ENCODE measurements at regions not wholly inside any gene's neighbourhood (a gene's known extent, or its start where the extent isn't known, plus 50 kb on each side); places are given as distances from the start of the nearest gene placed in this dataset.

DNA sequence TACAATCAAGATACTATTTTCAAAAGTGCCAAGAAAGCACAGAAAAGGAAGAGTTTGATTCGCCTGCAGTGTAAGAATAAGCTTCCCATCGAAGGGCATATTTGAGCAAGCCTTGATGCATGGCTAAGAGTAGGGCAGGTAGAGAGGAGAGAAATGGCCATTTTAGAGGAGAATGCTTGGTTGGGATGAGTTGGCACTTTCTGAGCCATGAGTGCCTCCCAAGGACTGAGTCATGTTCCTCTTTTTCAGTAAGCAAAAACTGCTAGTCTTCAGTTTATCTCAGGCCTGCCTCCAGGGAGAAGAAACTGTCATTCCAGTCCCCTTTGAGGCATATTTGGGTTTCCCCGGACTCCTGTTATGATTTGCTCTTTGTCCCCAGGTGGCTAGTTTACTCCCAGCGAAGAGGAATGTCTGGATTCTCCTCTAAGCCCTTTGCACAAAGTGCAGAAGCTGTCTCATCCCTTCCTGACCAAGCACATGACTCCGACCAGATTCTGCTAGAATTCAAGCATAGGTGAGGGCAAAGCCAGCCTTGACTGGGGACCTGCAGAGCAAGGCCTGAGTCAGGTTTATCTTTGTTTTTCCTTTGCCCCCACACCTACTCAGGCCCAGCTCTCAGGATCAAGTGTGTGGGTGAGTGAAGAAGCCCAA, 115.2 kb downstream of the TTC32 start:
- Histone ChIP-seq H3K4me1 (no peaks in the 10 kb centered on the region), H3K9me3 (no peaks in the 10 kb centered on the region), H3K36me3 (no peaks in the 10 kb centered on the region), H3K27me3 (no peaks in the 10 kb centered on the region), H3K27ac (no peak overlapping the region), H3K4me3 (no peak overlapping the region)
- 73% methylated on average over 5 of the region's 5 CpGs for WGBS (ENCODE audit: insufficient coverage, low coverage, low lambda C conversion rate, missing lambda C conversion rate)
- peak in 3 of 4 donors; percentile 26 to 54 (median 41) for ATAC-seq
- TF ChIP-seq POLR2A (IDR thresholded peaks at IDR 0.05), result no peak
- TF ChIP-seq, protein P1, sequence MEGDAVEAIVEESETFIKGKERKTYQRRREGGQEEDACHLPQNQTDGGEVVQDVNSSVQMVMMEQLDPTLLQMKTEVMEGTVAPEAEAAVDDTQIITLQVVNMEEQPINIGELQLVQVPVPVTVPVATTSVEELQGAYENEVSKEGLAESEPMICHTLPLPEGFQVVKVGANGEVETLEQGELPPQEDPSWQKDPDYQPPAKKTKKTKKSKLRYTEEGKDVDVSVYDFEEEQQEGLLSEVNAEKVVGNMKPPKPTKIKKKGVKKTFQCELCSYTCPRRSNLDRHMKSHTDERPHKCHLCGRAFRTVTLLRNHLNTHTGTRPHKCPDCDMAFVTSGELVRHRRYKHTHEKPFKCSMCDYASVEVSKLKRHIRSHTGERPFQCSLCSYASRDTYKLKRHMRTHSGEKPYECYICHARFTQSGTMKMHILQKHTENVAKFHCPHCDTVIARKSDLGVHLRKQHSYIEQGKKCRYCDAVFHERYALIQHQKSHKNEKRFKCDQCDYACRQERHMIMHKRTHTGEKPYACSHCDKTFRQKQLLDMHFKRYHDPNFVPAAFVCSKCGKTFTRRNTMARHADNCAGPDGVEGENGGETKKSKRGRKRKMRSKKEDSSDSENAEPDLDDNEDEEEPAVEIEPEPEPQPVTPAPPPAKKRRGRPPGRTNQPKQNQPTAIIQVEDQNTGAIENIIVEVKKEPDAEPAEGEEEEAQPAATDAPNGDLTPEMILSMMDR (IDR thresholded peaks at IDR 0.05), result no peak
- DNase-seq, result no peak
- intact Hi-C loops (cut with DNase I), result no loop called here

DNA sequence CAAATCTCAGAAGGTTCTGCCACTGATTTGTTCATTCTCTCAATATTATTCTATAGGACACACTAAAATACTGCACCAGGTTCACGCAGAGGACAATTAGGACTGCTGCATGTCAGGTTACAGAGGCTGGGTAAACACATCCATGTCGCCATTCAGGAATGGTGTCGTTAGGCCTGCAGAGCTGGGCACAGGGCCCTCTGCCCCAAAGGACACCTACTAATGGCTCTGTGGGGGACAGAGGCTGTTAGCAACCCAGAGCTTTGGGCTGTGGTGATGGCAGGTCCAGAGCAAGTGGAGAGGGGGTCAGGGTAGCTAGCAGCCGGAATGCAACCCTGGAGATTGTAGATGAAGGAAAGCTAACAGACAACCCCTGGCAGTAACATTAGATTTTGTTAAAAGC, 115.9 kb downstream of the TTC32 start:
- no peaks in the 10 kb centered on the region for H3K4me1 ChIP-seq
- no peaks in the 10 kb centered on the region for H3K27me3 ChIP-seq
- no peak overlapping the region for H3K27ac ChIP-seq
- DNase-seq (no peak), ATAC-seq (no peak)
- TF ChIP-seq, protein P1 (IDR thresholded peaks at IDR 0.05), result no peak
- TF ChIP-seq POLR2A (IDR thresholded peaks at IDR 0.05), result no peak
- intact Hi-C loops (cut with DNase I), result no loop called here
- no peak overlapping the region for H3K4me3 ChIP-seq
- no peaks in the 10 kb centered on the region for H3K9me3 ChIP-seq
- no peaks in the 10 kb centered on the region for H3K36me3 ChIP-seq
- 80% methylated on average over 2 of the region's 4 CpGs for WGBS (ENCODE audit: insufficient coverage, low coverage, low lambda C conversion rate, missing lambda C conversion rate)

DNA sequence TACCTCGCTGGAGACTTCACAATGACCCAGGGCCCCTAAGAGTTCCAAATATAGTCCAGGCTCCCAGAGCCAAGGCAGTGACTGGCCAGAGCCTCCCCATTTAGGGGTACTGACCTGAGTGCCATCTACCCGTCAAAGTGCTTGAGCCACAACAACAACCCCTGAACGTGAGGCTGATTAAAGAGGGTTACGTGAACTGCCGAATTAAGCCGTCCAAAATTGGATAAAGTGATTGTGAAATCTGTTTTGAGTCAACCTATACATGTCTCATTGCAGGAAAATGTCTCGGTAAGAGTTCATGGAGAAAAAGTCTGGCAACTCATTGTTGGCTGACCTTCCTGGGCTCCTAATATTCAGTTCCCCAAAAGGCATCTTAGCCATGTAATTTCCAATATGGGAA, 116.3 kb downstream of the TTC32 start:
- no peaks in the 10 kb centered on the region for H3K27me3 ChIP-seq
- H3K36me3 ChIP-seq, result no peaks in the 10 kb centered on the region
- 75% methylated on average over 6 of the region's 7 CpGs for WGBS (ENCODE audit: insufficient coverage, low coverage, low lambda C conversion rate, missing lambda C conversion rate)
- TF ChIP-seq POLR2A (IDR thresholded peaks at IDR 0.05), result no peak
- TF ChIP-seq, protein P1 (IDR thresholded peaks at IDR 0.05), result no peak
- no peaks in the 10 kb centered on the region for H3K9me3 ChIP-seq
- ATAC-seq (no peak), DNase-seq (no peak)
- no peak overlapping the region for H3K4me3 ChIP-seq
- no peaks in the 10 kb centered on the region for H3K4me1 ChIP-seq
- intact Hi-C loops (cut with DNase I), result no loop called here
- H3K27ac ChIP-seq, result no peak overlapping the region

DNA sequence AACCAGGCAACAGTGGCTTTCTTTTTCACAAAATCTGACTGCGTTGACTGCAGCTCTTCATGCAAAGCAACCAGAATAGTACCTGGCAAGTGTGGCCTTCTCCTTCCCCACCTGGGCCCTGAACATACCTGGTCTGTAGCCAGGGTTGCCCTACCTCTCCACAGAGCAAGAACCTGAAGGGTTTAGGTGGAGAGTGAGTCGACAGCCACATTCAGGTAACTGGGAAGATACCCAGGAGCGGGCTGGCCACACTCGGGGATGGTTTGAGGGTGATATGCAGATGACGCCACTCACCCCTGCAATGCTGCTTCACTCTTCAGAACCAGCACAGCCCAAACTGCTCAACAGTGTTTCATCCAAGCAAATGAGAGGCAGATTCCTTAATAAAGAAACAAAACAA, 117.3 kb downstream of the TTC32 start:
- Histone ChIP-seq H3K4me1 (no peaks in the 10 kb centered on the region), H3K4me3 (no peak overlapping the region), H3K36me3 (no peaks in the 10 kb centered on the region), H3K9me3 (no peaks in the 10 kb centered on the region), H3K27ac (no peak overlapping the region), H3K27me3 (no peaks in the 10 kb centered on the region)
- ATAC-seq (no peak), DNase-seq (no peak)
- TF ChIP-seq, protein P1 (IDR thresholded peaks at IDR 0.05), result no peak
- TF ChIP-seq POLR2A (IDR thresholded peaks at IDR 0.05), result no peak
- WGBS (ENCODE audit: insufficient coverage, low coverage, low lambda C conversion rate, missing lambda C conversion rate), result 100% methylated on average over 1 of the region's 5 CpGs
- intact Hi-C loops (cut with DNase I), result no loop called here

DNA sequence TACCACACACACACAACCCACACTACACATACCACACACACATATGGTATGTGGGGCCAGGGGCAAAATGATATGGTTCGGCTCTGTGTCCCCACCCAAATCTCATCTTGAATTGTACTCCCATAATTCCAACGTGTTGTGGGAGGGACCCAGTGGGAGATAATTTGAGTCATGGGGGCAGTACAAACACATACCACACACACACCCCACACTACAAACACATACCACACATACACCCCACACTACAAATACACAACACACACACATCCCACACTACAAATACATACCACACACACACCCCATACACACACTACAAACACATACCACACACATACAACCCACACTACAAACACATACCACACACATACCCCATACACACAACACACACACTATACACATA, 117.8 kb downstream of the TTC32 start:
- ATAC-seq (no peak), DNase-seq (no peak)
- no peak overlapping the region for H3K27ac ChIP-seq
- intact Hi-C loops (cut with DNase I), result no loop called here
- no peak overlapping the region for H3K4me3 ChIP-seq
- H3K36me3 ChIP-seq, result no peaks in the 10 kb centered on the region
- H3K9me3 ChIP-seq, result no peaks in the 10 kb centered on the region
- TF ChIP-seq, protein P1 (IDR thresholded peaks at IDR 0.05), result no peak
- TF ChIP-seq POLR2A (IDR thresholded peaks at IDR 0.05), result no peak
- no peaks in the 10 kb centered on the region for H3K27me3 ChIP-seq
- H3K4me1 ChIP-seq, result no peaks in the 10 kb centered on the region
- 100% methylated on average over 1 of the region's 2 CpGs for WGBS (ENCODE audit: insufficient coverage, low coverage, low lambda C conversion rate, missing lambda C conversion rate)

All from right lobe of liver (tissue), 6 donors.